GM12878 (cell line): ENCODE measurements at regions not wholly inside any gene's neighbourhood (a gene's known extent, or its start where the extent isn't known, plus 50 kb on each side); places are given as distances from the start of the nearest gene placed in this dataset.

Source experiments
- ATAC-seq: fragments of 200-7000 bp; cut with Tn5 transposase; 3 replicates; pipeline ENCODE4 v1.9.1; 2020; ENCODE audit warnings: mild to moderate bottlenecking, moderate library complexity
- BruUV-seq: library from RNA; stranded (reverse); fragments of 400-500 nt; replicated peaks from 2 replicates; lab custom pipeline; 2021; lab: Mats Ljungman, UMichigan
- CTCF ChIA-PET: fragments of 300-600 bp; sonication (Branson Sonifier 250); formaldehyde crosslinking; extraction: SDS; loops from one replicate; lab custom pipeline; 2021; ENCODE audit warnings: inconsistent platforms; lab: Yijun Ruan, JAX
- POLR2A ChIA-PET: fragments of 350-600 bp; formaldehyde crosslinking; extraction: SDS; loops from one replicate; lab custom pipeline; 2021; ENCODE audit warnings: inconsistent platforms; lab: Charles Lee
- RAD21 ChIA-PET: fragments of 300-600 bp; sonication (Branson Sonifier 250); formaldehyde crosslinking; loops from one replicate; lab custom pipeline; 2023; ENCODE audit warnings: antibody characterized with exemption; ENCODE audit not compliant: unreplicated experiment; lab: Charles Lee
- SMC1A ChIA-PET: fragments of 300-600 bp; sonication (Branson Sonifier 250); formaldehyde crosslinking; loops from one replicate; lab custom pipeline; 2023; ENCODE audit not compliant: unreplicated experiment, uncharacterized antibody; lab: Charles Lee
- DNase-seq: peaks from one replicate; pipeline ENCODE4 v3.0.0-alpha.2; 2011; ENCODE audit warnings: low read depth, low spot score
- FAIRE-seq: peaks from 3 replicates; lab custom pipeline; 2011; peaks lifted over from hg19 to GRCh38; lab: Jason Lieb, UNC
- H2AFZ ChIP-seq: 2 replicates; pipeline ENCODE4 v1.6.0; 2011; ENCODE audit warnings: low read depth, low read length, control low read depth; ENCODE audit not compliant: control insufficient read depth
- H3K27ac ChIP-seq: 2 replicates; pipeline ENCODE4 v1.5.1; 2011; ENCODE audit warnings: control low read depth; ENCODE audit not compliant: control insufficient read depth, insufficient read depth
- H3K27me3 ChIP-seq, 2 experiments: replicated peaks in 1 of 2; 2 replicates each; pipeline versions ENCODE4 v1.6.0 to v1.6.1; 2011; ENCODE audit warnings: low read length in 1 of 2; ENCODE audit not compliant: control insufficient read depth in 2 of 2, insufficient read depth in 2 of 2
- H3K36me3 ChIP-seq, 2 experiments: 2 replicates each; pipeline ENCODE4 v1.5.1; 2011; ENCODE audit warnings: low read length in 1 of 2; ENCODE audit not compliant: control insufficient read depth in 2 of 2, insufficient read depth in 2 of 2
- H3K4me1 ChIP-seq: 2 replicates; pipeline ENCODE4 v1.6.1; 2011; ENCODE audit warnings: mild to moderate bottlenecking, low read length, moderate library complexity, mixed read lengths; ENCODE audit not compliant: control insufficient read depth, insufficient read depth
- H3K4me2 ChIP-seq: 2 replicates; pipeline ENCODE4 v1.6.0; 2011; ENCODE audit warnings: control low read depth; ENCODE audit not compliant: control insufficient read depth, insufficient read depth
- H3K4me3 ChIP-seq: fragments of 200-600 bp; sonication (generic); 2 replicates; pipeline ENCODE4 v1.5.1; 2016
- H3K79me2 ChIP-seq: 2 replicates; pipeline ENCODE4 v1.6.0; 2011; ENCODE audit warnings: low read length; ENCODE audit not compliant: control insufficient read depth, insufficient read depth
- H3K9ac ChIP-seq: 2 replicates; pipeline ENCODE4 v1.8.0; 2011; ENCODE audit warnings: low read length, control low read depth, mixed read lengths; ENCODE audit not compliant: control insufficient read depth, insufficient read depth
- H3K9me3 ChIP-seq: replicated peaks from 3 replicates; pipeline ENCODE4 v1.5.1; 2011; ENCODE audit warnings: mild to moderate bottlenecking, low read length; ENCODE audit not compliant: control insufficient read depth, insufficient read depth
- H4K20me1 ChIP-seq: 2 replicates; pipeline ENCODE4 v1.6.0; 2011; ENCODE audit not compliant: control insufficient read depth, insufficient read depth
- ASH2L ChIP-seq: fragments of 300-600, 200-600 bp; sonication (generic); IDR thresholded peaks from 2 replicates; pipeline ENCODE4 v1.6.1; 2017; ENCODE audit warnings: low read depth, mild to moderate bottlenecking, borderline replicate concordance
- BMI1 ChIP-seq: fragments of 450-650 bp; IDR thresholded peaks from 2 replicates; pipeline ENCODE4 v1.6.1; 2016; ENCODE audit warnings: mild to moderate bottlenecking, moderate library complexity, borderline replicate concordance
- GATAD2B ChIP-seq: fragments of 450-650 bp; conservative IDR thresholded peaks from 2 replicates; pipeline ENCODE4 v1.6.1; 2017; ENCODE audit warnings: low read depth, mild to moderate bottlenecking, moderate library complexity
- HDGF ChIP-seq: fragments of 450-650 bp; IDR thresholded peaks from 2 replicates; pipeline ENCODE4 v1.6.1; 2016; ENCODE audit warnings: antibody characterized with exemption
- PML ChIP-seq: IDR thresholded peaks from 2 replicates; pipeline ENCODE4 v1.6.1; 2012; ENCODE audit warnings: low read length, inconsistent platforms
- RAD21 ChIP-seq: IDR thresholded peaks from 2 replicates; pipeline ENCODE4 v1.6.1; 2011; ENCODE audit warnings: mild to moderate bottlenecking, low read depth, low read length, moderate library complexity; ENCODE audit not compliant: insufficient read depth
- REST ChIP-seq: IDR thresholded peaks from 2 replicates; pipeline ENCODE4 v1.6.1; 2012; ENCODE audit warnings: mild to moderate bottlenecking, low read depth, low read length
- SREBF1 ChIP-seq: IDR thresholded peaks from 2 replicates; pipeline ENCODE4 v1.6.1; 2012; ENCODE audit warnings: mild to moderate bottlenecking, low read length
- STAT1 ChIP-seq: fragments of 450-650 bp; conservative IDR thresholded peaks from 2 replicates; pipeline ENCODE4 v1.6.1; 2014; ENCODE audit warnings: antibody characterized with exemption, mild to moderate bottlenecking
- ZNF217 ChIP-seq: fragments of 450-650 bp; IDR thresholded peaks from 2 replicates; pipeline ENCODE4 v1.6.1; 2017; ENCODE audit warnings: antibody characterized with exemption, mild to moderate bottlenecking
- ZNF384 ChIP-seq: IDR thresholded peaks from 2 replicates; pipeline ENCODE4 v1.6.1; 2012; ENCODE audit warnings: low read depth, mild to moderate bottlenecking, low read length, improper control_type of control experiment, borderline replicate concordance
- ZNF622 ChIP-seq: fragments of 450-650 bp; IDR thresholded peaks from 2 replicates; pipeline ENCODE4 v1.6.1; 2017; ENCODE audit warnings: mild to moderate bottlenecking, inconsistent platforms
- WGBS: methylation state at CpG from one replicate; pipeline ENCODE4 v1.1.6; 2016; ENCODE audit warnings: low lambda C conversion rate; ENCODE audit not compliant: insufficient replicate concordance, insufficient coverage; ENCODE audit errors: missing lambda C conversion rate; 5-methylcytosine and 5-hydroxymethylcytosine counted together
- in situ Hi-C: fragments of 300-500 bp; cut with MboI; formaldehyde crosslinking; loops from 9 replicates; pipeline ENCODE4 v1.14.3; 2018; ENCODE audit warnings: mixed read lengths
- intact Hi-C: fragments of 100-400 bp; cut with micrococcal nuclease; formaldehyde crosslinking; loops from one replicate; pipeline ENCODE4 v1.14.2; 2022; ENCODE audit not compliant: unreplicated experiment

GRCh38 chr15:79180318-79180717 is 89.7 kb upstream of the RASGRF1 start:
- H3K36me3 ChIP-seq, result no peaks in the 10 kb centered on the region
- DNase-seq, result no peak
- intact Hi-C loops, result no loop called here
- no peak overlapping the region for H3K27ac ChIP-seq
- ATAC-seq, result no peak
- H3K9me3 ChIP-seq, result no peaks in the 10 kb centered on the region
- in situ Hi-C loops, result loop anchor here (5.0 kb wide), 2 partner anchors 153 to 268 kb away; no protein-coding TSS in a partner anchor
- H3K27me3 ChIP-seq, result peaks cover 0 to 4% of the 10 kb centered on the region in 2 experiments; a peak in 2 of 4 replicates
- no peak overlapping the region for H3K9ac ChIP-seq
- H4K20me1 ChIP-seq, result no peaks in the 10 kb centered on the region
- no TSS peak for BruUV-seq
- no peak overlapping the region for H2AFZ ChIP-seq
- CTCF ChIA-PET, result interaction anchor here (0.8 to 11.4 kb wide), 4 partner anchors 23 to 272 kb away, joined by 3 to 351 read pairs (median 60); no protein-coding TSS in a partner anchor
- RAD21 ChIA-PET, result interaction anchor here (0.7 to 5.9 kb wide), 2 partner anchors 152 to 272 kb away, joined by 3 to 145 read pairs; no protein-coding TSS in a partner anchor
- H3K79me2 ChIP-seq, result no peaks in the 10 kb centered on the region
- TF ChIP-seq ZNF384 (no peak), ZNF217 (no peak), HDGF (no peak), STAT1 (no peak), ZNF622 (no peak), REST (no peak), BMI1 (no peak), ASH2L (no peak), GATAD2B (no peak), SREBF1 (no peak), RAD21 (no peak), PML (no peak)
- H3K4me2 ChIP-seq, result no peak overlapping the region
- H3K4me3 ChIP-seq, result no peak overlapping the region
- 46% methylated on average over 5 of the region's 5 CpGs for WGBS
- no peak for FAIRE-seq
- SMC1A ChIA-PET, result interaction anchor here (6.3 kb wide), 1 partner anchor 151 kb away, joined by 147 read pairs; no protein-coding TSS in a partner anchor
- POLR2A ChIA-PET, result no interaction called here
- H3K4me1 ChIP-seq, result no peaks in the 10 kb centered on the region
